ENCODE measurements at regions not wholly inside any gene's neighbourhood (a gene's known extent, or its start where the extent isn't known, plus 50 kb on each side); places are given as distances from the start of the nearest gene placed in this dataset.
A peak's percentile ranks its signal among the peaks of the same experiment; 100 is the strongest.

DNA sequence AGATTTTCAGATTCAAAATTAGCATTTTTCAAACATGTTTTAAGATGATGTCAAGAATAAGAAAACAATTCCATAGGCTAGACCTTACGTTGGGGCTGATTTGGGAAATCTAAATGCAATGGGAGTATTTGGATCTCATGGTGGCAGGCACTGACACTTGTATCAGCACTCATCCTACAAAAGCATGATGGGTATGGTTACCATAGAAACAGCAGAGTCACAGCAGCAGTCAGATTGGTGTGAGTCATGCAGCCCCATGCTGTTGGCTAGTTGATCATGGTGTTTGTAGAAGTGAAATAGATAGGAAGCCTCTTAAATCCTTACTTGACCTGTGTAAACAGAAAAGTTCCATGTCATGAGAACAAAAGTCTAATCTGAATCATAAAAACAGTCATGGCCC, 1637.3 kb upstream of the PABPC4L start:
- TF ChIP-seq NR2C1 (IDR thresholded peaks at IDR 0.05) (no peak), YY1 (IDR thresholded peaks at IDR 0.05; ENCODE audit: low read depth, low read length) (no peak), SPI1 (IDR thresholded peaks at IDR 0.05; ENCODE audit: borderline replicate concordance, insufficient read depth, low read depth, low read length) (no peak), YBX1 (IDR thresholded peaks at IDR 0.05) (no peak), ZNF384 (IDR thresholded peaks at IDR 0.05; ENCODE audit: borderline replicate concordance, low read depth, low read length) (no peak), PAX8 (IDR thresholded peaks at IDR 0.05) (no peak), SIN3A (IDR thresholded peaks at IDR 0.05; ENCODE audit: low read depth, low read length) (no peak), ZNF622 (IDR thresholded peaks at IDR 0.05) (no peak), CHD4 (IDR thresholded peaks at IDR 0.05) (no peak), GABPA (IDR thresholded peaks at IDR 0.05; ENCODE audit: low read depth) (no peak), MEF2B (IDR thresholded peaks at IDR 0.05; ENCODE audit: partially characterized antibody, poor library complexity, severe bottlenecking) (no peak), HDAC2 (IDR thresholded peaks at IDR 0.05) (no peak), SRF (IDR thresholded peaks at IDR 0.05; ENCODE audit: low read depth in 2 of 2, low read length in 2 of 2) (no peak)
- TF ChIP-seq, protein P1, sequence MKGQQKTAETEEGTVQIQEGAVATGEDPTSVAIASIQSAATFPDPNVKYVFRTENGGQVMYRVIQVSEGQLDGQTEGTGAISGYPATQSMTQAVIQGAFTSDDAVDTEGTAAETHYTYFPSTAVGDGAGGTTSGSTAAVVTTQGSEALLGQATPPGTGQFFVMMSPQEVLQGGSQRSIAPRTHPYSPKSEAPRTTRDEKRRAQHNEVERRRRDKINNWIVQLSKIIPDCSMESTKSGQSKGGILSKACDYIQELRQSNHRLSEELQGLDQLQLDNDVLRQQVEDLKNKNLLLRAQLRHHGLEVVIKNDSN (IDR thresholded peaks at IDR 0.05; ENCODE audit: borderline replicate concordance, extremely low read length, insufficient read depth, low read depth, low read length), result no peak
- TF ChIP-seq, protein P2, sequence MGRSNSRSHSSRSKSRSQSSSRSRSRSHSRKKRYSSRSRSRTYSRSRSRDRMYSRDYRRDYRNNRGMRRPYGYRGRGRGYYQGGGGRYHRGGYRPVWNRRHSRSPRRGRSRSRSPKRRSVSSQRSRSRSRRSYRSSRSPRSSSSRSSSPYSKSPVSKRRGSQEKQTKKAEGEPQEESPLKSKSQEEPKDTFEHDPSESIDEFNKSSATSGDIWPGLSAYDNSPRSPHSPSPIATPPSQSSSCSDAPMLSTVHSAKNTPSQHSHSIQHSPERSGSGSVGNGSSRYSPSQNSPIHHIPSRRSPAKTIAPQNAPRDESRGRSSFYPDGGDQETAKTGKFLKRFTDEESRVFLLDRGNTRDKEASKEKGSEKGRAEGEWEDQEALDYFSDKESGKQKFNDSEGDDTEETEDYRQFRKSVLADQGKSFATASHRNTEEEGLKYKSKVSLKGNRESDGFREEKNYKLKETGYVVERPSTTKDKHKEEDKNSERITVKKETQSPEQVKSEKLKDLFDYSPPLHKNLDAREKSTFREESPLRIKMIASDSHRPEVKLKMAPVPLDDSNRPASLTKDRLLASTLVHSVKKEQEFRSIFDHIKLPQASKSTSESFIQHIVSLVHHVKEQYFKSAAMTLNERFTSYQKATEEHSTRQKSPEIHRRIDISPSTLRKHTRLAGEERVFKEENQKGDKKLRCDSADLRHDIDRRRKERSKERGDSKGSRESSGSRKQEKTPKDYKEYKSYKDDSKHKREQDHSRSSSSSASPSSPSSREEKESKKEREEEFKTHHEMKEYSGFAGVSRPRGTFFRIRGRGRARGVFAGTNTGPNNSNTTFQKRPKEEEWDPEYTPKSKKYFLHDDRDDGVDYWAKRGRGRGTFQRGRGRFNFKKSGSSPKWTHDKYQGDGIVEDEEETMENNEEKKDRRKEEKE (IDR thresholded peaks at IDR 0.05), result no peak
- TF ChIP-seq, protein P3, sequence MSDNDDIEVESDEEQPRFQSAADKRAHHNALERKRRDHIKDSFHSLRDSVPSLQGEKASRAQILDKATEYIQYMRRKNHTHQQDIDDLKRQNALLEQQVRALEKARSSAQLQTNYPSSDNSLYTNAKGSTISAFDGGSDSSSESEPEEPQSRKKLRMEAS (IDR thresholded peaks at IDR 0.05; ENCODE audit: low read depth, low read length), result no peak
- no peaks in the 10 kb centered on the region for H3K79me2 ChIP-seq (ENCODE audit: control insufficient read depth, insufficient read depth, low read length)
- FAIRE-seq (no peak), ATAC-seq (peak; percentile 29; the same call in 1 of the 3 replicates), DNase-seq (ENCODE audit: low read depth, low spot score) (no peak)
- WGBS (ENCODE audit: insufficient coverage, insufficient replicate concordance, low lambda C conversion rate, missing lambda C conversion rate), result 0% methylated on average over 1 of the region's 1 CpG
- no peak overlapping the region for H2AFZ ChIP-seq (ENCODE audit: control insufficient read depth, low read depth, low read length)
- no peaks in the 10 kb centered on the region for H3K36me3 ChIP-seq (ENCODE audit: control insufficient read depth in 2 of 2, insufficient read depth in 2 of 2, low read length in 1 of 2)
- H3K9me3 ChIP-seq (replicated peaks; ENCODE audit: control insufficient read depth, insufficient read depth, low read length), result no peaks in the 10 kb centered on the region
- ChIA-PET POLR2A (no interaction called here), RAD21 (ENCODE audit: unreplicated experiment) (no interaction called here), CTCF (no interaction called here), SMC1A (ENCODE audit: uncharacterized antibody, unreplicated experiment) (no interaction called here)
- H3K27ac ChIP-seq (ENCODE audit: control insufficient read depth, insufficient read depth), result no peak overlapping the region
- no peak overlapping the region for H3K9ac ChIP-seq (ENCODE audit: control insufficient read depth, insufficient read depth, low read length)
- no peak overlapping the region for H3K4me2 ChIP-seq (ENCODE audit: control insufficient read depth, insufficient read depth)
- no TSS peak for BruUV-seq (replicated peaks)
- intact Hi-C loops (cut with micrococcal nuclease; ENCODE audit: unreplicated experiment) (no loop called here), in situ Hi-C loops (cut with MboI) (no loop called here)
- no peaks in the 10 kb centered on the region for H3K4me1 ChIP-seq (ENCODE audit: control insufficient read depth, insufficient read depth, low read length)
- no peak overlapping the region for H3K4me3 ChIP-seq
- H4K20me1 ChIP-seq (ENCODE audit: control insufficient read depth, insufficient read depth), result no peaks in the 10 kb centered on the region
- H3K27me3 ChIP-seq (replicated peaks in 1 of 2; ENCODE audit: control insufficient read depth in 2 of 2, insufficient read depth in 2 of 2, low read length in 1 of 2), result no peaks in the 10 kb centered on the region
